ENCODE measurements at regions not wholly inside any gene's neighbourhood (a gene's known extent, or its start where the extent isn't known, plus 50 kb on each side); places are given as distances from the start of the nearest gene placed in this dataset.
"Not testable (repeated sequence)": the region's sequence is repeated elsewhere in the genome, so short reads cannot be mapped to it uniquely, and the experiment has no call there.

DNA sequence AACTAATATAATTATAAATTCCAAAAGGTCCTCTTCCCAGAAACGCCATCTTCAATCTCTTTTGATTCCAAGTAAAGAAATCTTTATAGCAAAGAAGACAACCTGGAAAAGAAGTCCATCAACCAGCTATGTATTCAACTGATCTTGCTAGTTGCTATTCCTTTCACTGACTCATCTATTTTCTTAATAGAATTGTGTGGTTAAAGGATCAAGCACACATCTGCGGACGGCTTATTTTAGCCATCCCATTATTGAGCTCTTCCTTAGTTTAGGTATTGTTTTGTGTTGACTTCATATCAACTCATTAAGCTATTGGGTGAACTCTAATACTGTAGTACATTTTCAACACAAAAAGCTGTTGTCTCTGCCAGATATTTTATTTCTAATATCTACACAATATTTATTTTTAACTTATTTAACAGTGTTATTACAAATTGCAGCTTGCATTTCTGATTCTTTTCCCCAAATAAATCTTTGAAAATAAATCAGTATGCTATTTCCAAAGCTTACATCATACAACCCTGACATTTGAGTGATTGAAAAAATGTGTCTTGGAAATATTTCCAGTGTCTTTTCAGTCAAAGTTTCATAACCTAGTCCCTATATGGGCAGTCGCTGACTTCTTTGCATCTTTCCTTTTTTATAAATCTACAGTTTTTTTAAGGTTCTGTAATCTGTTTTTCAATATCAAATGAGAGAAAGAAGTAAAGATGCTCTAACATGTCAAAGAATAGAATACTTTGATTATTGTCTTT is 158.8 kb upstream of the SPRY2 start:
- no peak for DNase-seq (ENCODE audit: low spot score)

DNA sequence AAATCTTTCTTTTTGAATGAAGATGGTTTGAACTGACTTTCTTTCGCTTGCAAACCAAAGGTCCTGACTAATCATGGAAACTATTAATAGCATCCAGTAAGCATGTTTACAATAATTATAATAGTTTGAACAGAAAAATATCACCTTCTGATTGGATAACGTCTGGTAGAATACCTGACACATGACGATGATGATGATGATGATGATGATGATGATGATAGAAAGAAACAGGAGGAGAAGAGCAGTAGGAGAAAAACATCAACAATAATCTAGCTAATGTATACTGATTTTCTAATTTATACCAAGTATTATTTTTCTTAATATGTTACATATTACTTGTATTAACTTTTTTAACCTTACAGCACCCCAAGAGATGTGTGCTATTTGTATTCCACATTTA is 157.5 kb upstream of the SPRY2 start:
- no peak for DNase-seq (ENCODE audit: low spot score)

DNA sequence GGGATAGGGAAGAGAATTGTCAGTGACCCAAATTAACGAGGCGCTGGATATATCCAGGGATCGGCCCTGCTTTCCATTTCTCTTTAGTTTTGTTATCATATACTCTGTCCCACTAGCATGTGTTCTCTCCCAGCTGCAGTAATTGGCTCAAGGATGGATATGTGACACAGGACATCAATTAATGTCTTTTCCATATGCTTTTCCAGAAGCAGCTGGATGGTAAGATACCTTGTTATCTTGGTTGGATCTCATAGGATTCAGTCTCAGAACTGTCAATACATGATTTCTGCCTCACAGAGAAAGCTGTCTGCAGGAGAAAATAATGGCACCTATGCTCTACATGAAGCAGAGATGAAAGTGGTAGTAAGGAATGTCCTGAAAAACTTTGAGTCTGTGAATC is 157.1 kb upstream of the SPRY2 start:
- DNase-seq (ENCODE audit: low spot score): no peak

DNA sequence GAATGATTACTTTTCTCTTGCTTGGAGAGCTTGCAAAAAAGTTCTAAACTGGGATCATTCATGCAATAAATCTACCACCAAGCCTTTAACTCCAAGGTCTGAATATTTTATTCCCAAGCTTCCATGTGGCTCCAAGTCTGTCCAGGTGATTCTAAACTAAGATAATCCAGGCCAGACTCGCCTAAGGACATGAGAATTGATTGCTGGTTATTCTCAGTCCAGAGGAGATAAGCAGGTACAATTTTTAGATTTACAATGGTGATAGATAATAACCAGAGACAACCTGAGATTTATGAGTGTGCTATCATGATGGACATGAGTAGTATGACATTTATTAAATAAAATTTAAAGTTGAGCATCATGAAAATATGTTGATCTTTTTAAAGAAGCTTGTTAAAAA is 156.5 kb upstream of the SPRY2 start:
- DNase-seq (ENCODE audit: low spot score): no peak

DNA sequence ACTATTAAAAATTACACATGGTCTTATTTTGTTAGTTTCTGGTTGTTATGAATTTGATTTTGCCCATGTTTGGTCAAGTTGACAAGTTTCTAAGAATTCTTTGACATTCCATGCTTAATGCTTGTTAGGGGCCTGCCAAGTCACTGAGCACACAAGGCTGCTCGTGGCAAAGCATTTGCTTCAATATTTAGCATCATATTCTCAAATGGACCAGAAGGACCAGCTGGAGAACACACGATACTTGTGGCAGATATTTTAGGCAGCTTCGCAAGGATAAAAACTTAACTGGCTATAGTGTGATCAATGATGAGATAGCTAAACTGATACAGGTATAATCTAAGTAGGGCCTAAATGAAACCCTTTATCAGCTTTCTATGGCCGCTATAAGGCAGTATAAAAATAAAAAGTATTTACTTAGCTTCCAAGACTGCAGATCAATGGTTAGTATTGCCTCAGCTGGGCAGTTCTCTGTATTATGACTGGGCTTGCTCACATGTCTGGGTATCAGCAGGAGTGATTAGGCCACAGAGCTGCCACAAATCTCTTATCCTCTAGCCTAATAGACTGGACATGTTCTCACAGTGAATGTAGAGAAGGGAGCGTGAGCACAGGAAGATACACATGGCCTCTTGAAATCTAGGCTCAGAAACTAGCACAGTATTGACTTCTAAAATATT is 155.9 kb upstream of the SPRY2 start:
- no peak for DNase-seq (ENCODE audit: low spot score)

DNA sequence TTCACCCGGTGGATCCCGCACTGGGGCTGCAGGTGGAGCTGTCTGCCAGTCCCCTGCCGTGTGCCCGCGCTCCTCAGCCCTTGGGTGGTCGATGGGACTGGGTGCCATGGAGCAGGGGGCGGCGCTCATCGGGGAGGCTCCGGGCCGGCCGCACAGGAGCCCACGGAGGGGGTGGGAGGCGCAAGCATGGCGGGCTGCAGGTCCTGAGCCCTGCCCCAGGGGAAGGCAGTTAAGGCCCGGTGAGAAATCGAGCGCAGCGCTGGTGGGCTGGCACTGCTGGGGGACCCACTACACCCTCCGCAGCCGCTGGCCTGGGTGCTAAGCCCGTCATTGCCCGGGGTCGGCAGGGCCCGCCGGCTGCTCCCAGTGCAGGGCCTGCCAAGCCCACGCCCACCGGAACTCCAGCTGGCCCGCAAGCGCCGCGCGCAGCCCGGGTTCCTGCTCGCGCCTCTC is 149.6 kb upstream of the SPRY2 start:
- DNase-seq (ENCODE audit: low spot score): not testable (repeated sequence)

DNA sequence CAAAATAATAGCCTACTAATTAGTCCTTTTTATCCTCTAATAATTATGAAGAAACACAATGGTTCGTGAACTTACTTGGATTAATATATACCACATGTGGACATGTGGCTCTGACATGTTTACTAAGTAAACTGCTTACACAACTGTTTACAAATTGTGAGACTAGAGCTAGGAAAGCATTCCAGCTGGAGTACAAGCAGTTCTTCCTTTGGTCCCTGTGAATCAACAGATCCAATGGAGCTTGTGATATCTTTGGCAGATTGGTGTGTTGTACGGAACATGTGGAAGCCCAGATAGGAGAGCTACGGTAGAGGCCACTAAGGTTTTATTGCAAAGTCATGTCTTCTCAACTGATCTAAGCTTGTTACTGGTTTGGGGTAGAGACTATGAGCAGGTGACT is 145.5 kb upstream of the SPRY2 start:
- no peak for DNase-seq (ENCODE audit: low spot score)

DNA sequence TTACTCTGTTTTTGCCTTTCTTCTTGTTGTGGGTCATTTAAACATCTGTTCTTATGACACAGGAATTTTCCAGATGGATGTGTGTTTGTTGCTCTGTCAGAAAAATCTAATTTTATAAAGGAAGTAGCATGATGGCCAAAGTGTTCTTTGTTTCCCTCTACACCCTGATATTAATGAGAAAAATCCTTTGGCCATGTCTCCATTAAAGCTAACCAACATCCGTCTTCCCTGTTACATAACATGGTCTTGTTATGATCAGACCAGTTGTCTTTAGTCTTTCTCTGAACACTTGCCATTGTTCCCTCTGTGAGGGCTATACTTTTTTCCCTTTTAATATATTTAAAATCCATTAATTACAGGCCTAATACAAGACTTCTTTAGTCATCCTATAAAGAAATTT is 142.2 kb upstream of the SPRY2 start:
- no peak for DNase-seq (ENCODE audit: low spot score)

DNA sequence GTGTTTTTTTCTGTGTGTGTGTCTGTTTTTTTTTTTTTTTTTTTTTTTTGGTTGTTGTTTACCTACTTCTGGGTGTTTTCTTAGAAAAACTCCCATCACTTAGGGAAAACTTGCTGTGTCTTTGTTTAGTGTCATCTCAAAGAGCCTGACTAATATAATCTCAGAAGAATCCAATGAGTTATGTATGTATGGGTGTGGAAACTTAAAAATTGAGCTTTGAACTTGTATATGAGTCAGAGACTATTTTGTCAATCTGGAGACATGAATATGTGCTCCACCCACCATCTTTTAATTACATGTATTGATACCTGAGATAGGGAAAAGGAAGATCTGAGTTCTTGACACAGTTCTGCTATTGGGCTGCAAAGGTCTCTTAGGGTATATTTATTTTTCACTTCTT is 140.7 kb upstream of the SPRY2 start:
- DNase-seq (ENCODE audit: low spot score): no peak

DNA sequence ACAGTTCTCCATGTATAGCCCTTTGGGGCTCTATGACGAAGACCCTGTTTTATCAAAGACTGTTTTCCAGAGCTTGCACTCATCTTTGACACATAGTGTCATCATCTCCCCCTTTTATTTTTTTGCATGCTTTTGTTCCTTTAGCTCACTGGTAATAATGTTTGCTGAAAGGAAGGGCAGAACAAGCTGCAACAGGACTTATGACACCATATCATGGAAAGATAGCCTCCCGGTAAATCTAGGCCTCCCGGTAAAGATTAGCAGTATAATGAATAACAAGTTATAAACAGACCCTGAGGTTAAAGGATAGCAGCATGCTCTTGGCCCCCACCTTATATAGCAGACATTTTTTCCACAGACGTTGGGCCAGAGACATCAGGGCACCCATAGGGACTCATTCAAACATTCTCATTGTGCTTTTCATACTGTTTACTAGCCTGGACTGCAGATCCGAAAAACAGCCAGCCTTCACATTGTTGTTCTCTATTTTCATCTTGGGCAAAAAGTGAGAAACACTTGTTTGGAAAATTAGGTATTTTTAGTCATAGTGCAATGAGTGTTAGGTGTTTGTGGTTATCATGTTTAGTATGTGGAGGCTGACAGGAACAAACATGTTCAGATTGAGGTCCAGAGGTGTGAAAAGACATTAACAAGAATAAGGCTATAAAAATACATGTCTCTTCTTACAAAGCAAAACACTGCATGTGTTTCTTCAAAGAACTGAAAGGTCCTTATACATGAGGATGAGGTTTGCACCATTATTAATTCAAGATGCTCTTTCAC is 136.9 kb upstream of the SPRY2 start:
- no peak for DNase-seq (ENCODE audit: low spot score)

DNA sequence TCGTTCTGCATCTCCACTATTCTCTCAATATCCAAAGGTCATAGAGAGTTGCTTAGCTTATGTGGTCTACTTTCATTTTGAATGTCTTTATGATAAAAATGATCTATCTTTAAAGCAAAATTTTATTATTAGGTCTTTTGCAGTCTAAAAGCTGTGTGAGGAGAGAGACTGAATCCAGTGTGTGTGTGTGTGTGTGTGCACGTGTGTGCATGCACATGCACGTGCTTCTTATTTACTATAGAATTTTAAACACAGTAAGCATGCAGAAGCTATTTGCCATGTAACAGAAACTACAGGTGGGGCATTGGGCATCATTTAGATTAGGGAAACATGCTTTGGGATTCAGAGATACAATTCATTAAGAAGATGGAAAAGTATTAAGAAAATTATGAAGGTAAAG is 136.0 kb upstream of the SPRY2 start:
- DNase-seq (ENCODE audit: low spot score): no peak

DNA sequence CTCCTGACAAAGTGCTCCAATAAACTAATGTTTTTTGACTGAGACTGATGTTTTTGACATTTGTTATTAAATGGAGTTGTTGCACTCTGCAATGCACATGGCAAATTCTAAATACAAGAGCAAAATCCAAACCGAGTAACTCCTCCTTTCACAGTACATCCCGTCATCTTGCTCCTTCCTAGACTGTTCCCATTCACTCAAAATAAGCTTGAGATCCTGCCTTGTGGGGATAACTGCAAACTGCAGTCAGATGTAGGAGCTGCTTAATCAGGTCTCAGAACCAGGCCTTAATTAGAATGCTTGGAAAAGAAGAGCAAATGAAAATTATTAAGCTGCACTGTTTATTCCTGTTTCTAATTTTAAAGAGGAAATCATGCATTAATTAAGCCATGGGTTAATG is 134.8 kb upstream of the SPRY2 start:
- no peak for DNase-seq (ENCODE audit: low spot score)

DNA sequence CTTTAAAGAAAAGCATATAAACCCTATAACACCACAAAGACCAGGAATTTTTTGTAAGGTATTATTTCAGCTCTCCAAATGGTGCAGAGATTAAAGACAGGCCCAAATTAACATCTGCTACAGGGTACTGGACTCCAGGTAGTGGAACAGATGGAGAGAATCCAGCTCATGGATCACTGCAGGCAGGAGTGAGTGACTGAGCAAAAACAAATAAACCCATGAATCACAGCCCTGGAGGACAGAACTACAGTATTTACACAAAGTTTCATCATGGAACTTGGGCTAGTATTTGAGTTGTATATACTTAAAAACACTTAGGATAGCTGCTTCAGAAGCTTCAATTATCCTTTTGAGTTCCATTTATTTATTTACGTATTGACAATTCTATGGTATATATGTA is 132.8 kb upstream of the SPRY2 start:
- no peak for DNase-seq (ENCODE audit: low spot score)

DNA sequence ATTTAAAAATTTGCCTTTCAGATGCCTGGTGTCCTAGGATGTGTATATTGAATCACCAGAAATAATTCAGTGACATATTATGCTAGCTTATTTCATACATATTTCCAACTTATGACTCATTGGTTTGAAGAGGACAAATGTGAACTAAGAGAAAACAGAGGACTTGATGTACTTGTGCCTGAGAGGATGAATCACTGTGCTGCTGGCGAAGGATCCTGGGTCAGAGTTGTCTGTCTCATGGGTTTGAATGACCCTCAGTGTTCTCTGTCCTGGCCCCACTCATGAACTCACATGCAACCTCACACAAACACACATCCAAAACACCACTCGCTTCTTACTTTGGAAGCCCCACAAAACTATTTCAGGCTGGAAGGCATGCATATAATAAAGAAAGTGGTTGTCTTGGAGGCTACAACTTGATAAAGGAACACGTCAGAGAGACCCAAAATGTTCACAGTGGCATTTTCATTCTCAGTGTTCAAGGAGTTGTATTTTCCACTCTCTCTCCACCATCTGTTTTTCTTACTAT is 129.0 kb upstream of the SPRY2 start:
- no peak for DNase-seq (ENCODE audit: low spot score)

DNA sequence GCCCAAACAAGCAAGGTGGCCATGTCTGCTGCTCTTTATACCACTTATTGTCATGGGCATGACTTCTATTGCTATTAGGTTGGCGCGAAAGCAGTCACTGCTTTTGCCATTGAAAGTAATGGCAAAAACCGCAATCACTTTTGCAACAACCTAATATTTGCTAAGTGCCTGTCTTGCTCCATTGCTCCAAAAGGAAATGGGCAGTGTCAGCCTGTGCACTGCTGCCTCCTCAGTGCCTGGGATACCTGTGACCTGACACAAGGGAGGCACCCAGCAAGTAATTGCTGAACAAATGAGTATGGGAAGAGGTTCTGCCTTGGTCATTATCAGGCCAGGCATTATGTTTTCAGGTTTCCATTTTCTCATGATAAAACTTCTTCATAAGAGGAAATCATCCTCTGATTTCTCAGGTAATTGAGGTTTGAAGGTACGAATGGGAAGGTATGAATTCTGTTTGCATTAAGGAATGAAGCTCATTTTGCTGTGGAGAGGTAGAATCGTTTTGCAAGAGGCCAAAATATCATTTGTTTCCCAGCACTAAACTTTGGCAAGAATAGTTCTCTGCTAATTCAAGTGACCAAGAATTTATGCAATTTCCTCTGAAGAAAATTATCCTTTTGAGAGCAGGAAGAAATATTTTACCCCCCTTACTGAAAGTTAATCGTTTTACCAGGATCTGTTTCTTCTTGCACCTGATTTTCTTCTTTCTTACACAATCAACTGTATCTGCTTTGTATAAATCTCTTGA is 128.4 kb upstream of the SPRY2 start:
- no peak for DNase-seq (ENCODE audit: low spot score)

DNA sequence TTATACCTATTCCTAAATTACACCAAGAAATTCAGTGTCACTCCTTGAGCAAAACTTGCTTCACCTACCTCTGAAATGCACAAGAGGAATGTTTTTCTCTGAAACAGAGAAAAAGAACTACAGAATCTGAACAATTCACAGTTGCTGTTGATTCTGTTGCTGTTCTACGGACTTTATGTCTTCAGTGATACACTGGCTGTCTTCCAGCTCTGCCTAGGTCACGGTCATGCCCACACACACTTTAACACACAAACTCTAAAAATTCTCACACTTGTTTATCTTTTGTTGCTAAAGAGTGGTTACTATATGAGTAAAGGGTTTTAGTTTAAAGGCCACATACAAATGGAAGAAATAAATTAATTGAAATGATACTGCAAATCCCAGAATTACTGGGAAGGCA is 124.4 kb upstream of the SPRY2 start:
- no peak for DNase-seq (ENCODE audit: low spot score)

DNA sequence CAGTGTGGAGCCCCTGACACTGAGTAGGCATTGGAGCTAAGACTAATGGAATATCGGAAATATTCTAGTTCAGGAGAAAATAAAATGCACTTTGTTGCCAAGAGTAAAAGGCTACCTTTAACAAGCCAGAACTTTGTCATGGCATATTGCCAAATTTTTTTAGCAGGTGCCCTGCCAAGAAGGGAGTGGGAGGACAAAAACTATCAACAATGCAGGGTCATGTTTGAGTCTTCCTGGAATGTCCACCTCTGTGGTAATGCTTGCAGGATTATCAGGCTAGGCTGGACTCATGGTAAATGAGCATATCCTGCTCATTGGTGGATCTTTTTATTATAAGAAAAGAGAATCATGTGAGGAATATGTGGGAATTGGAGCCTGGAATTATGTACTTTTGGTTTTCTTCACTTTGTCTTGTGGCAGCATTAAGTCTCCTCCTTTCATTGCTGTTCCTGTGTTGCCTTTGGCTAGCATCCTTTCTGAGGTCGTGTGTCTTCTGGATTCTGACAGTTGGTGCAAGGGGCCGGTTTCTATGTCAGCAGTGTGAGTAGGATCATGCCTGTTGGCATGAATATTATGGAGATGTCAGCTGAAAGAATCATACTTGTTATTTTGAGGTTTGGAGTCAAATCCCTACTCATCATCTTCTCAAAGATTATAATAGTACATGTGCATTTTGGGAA is 122.9 kb upstream of the SPRY2 start:
- no peak for DNase-seq (ENCODE audit: low spot score)

DNA sequence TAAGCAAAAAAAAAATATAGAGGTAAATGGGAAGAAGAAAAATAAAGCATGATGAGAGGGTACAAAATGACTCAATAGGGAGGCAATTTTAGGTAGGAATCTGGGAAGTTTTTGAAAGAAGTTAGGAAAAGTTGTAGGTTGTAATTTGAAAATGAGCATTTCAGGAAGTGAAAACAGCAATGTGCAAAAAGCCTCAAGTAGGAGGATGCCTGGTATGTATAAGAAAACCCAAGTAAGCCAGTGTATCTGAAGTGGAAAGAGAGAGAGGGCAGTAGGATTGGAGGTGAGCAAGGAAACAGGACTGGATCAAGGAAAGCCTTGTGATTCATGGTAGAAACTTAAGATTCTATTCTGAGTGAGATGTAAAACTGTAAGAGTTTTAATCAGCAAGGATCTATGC is 121.6 kb upstream of the SPRY2 start:
- no peak for DNase-seq (ENCODE audit: low spot score)

DNA sequence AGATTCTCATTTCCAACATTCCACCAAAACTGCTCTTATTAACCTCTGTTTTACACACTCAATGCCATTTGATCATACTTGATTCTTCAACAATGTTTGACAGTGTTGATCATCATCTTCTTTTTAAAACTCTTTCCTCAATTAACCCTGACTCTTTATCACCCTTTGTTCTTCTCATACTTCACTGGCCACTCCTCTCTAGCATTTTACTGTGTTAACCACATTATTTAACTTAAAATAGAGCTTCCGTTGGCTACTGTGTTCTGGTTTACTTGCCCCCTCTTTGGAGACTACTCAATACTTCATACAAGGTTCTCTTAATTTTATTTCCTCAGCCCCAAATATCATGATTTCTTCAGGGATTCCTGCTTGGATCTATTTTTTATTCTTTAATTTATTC is 121.1 kb upstream of the SPRY2 start:
- DNase-seq (ENCODE audit: low spot score): no peak

DNA sequence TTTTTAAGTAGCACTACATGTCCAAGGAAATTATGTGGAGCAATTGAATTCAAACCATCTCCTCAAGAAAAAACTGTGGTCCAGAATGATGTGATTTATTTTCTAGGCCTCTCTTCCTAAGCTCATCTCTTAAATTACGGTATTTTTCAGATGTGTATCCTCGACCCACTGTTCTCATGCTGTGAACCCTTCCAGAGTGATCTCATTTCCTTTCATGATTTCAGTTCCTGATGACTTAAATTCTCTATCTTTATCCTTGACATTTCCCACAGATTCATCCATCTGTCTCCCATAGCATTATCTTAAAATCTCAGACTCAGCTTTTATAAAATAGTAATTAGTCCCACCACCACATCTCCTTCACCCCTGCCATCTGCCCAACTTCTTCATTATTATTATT is 117.6 kb upstream of the SPRY2 start:
- no peak for DNase-seq (ENCODE audit: low spot score)

DNA sequence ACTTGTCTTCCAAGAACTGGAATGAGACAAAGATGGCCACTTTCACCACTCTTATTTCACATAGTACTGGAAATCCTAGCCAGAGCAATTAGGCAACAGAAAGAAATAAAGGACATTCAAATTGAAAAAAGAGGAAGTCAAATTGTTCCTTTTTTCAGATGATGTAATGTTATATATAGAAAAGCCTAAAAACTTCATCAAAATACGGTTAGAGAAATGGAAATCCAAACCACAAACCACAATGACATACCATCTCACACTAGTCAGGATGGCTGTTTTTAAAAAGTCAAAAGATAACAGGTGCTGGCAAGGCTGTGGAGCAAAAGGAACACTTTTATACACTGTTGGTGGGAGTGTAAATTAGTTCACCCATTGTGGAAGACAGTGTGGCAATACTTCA is 113.3 kb upstream of the SPRY2 start:
- DNase-seq (ENCODE audit: low spot score): no peak

DNA sequence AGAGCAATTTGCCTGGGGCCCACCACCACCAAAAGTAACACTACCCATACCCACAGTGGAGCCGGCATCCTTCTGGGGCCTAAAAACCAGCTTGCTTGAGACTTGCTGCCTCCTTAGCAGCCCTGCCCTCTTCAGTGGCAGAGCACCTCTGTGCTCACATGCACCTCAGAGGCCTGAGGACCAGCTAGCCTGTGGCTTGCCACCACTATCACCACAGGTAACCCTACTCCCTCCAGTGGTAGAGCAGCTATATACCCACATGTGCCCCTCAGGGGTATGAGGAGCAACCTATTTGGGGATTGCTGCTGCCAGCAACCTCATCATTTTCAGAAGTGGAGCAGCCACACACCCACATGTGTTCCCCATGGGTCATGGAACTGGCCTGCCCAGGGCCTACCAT is 111.4 kb upstream of the SPRY2 start:
- DNase-seq (ENCODE audit: low spot score): no peak

All from activated CD4-positive, alpha-beta T cell treated with anti-CD3 and anti-CD28 coated beads, Interleukin-2, Interleukin-4, amounts not matched to agents 100 ng/mL and 50 ng/mL, durations not matched to agents 16 hours and 8 hours (primary cell).